GM12864 (cell line): ENCODE measurements at regions not wholly inside any gene's neighbourhood (a gene's known extent, or its start where the extent isn't known, plus 50 kb on each side); places are given as distances from the start of the nearest gene placed in this dataset.

ENCODE experiments used
- DNase-seq: peaks from one replicate; pipeline ENCODE4 v3.0.0-alpha.2; 2011; ENCODE audit warnings: low read depth
- H3K4me3 ChIP-seq: 2 replicates; pipeline ENCODE4 v1.5.1; 2011; ENCODE audit warnings: mild to moderate bottlenecking, low read depth, low read length, control low read depth
- CTCF ChIP-seq: IDR thresholded peaks from 2 replicates; pipeline ENCODE4 v1.5.1; 2011; ENCODE audit warnings: low read depth, mild to moderate bottlenecking, moderate library complexity, low read length, control low read depth, inconsistent platforms; ENCODE audit errors: missing control alignments

GRCh38 chr12:125463386-125463785, 398.2 kb downstream of the AACS start:
- DNase-seq, result no peak
- no peak overlapping the region for H3K4me3 ChIP-seq
- TF ChIP-seq CTCF, result no peak

- no peak for TF ChIP-seq CTCF
- DNase-seq, result no peak
- H3K4me3 ChIP-seq, result no peak overlapping the region
Observed at GRCh38 chr12:125467363-125467762, 402.1 kb downstream of the AACS start.

- TF ChIP-seq CTCF, result no peak
Observed at GRCh38 chr12:125469683-125470082, 404.4 kb downstream of the AACS start.

GRCh38 chr12:125470838-125471783, 405.9 kb downstream of the AACS start:
- H3K4me3 ChIP-seq, result no peak overlapping the region
- no peak for DNase-seq
- TF ChIP-seq CTCF, result no peak

More at GRCh38 chr12:125469683-125470082, 404.4 kb downstream of the AACS start:
- no peak for DNase-seq
- no peak overlapping the region for H3K4me3 ChIP-seq

GRCh38 chr12:125473501-125473900, 408.3 kb downstream of the AACS start:
- no peak for DNase-seq
- no peak overlapping the region for H3K4me3 ChIP-seq
- no peak for TF ChIP-seq CTCF

- H3K4me3 ChIP-seq, result no peak overlapping the region
- DNase-seq, result no peak
- no peak for TF ChIP-seq CTCF
Observed at GRCh38 chr12:125487336-125487735, 422.1 kb downstream of the AACS start.

GRCh38 chr12:125491553-125491952, 426.3 kb downstream of the AACS start:
- TF ChIP-seq CTCF, result no peak
- DNase-seq, result no peak
- H3K4me3 ChIP-seq, result no peak overlapping the region
